ENCODE measurements at regions not wholly inside any gene's neighbourhood (a gene's known extent, or its start where the extent isn't known, plus 50 kb on each side); places are given as distances from the start of the nearest gene placed in this dataset.

- DNase-seq: no peak
Observed at GRCh38 chr10:123562811-123563580, 103.2 kb upstream of the GPR26 start.

GRCh38 chr10:123563581-123563855, 102.6 kb upstream of the GPR26 start:
- no peak for DNase-seq

DNA sequence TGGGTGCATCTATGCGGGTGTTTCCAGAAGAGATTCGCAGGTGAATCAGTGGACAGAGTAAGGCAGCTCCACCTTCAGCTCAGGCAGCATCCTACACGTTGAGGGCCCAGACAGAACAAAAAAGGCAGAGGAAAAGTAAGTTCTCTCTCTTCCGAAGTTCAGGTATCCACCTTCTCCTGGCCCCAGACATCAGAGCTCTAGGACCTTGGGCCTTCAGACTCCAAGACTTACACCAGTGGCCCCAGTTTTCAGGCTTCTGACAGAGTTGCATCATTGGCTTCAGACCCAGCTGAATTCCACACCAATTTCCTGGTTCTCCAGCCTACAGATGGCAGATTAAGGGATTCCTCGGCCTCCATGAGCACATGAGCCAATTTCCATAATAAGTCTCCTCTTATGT, 102.2 kb upstream of the GPR26 start:
- no peak for DNase-seq

DNA sequence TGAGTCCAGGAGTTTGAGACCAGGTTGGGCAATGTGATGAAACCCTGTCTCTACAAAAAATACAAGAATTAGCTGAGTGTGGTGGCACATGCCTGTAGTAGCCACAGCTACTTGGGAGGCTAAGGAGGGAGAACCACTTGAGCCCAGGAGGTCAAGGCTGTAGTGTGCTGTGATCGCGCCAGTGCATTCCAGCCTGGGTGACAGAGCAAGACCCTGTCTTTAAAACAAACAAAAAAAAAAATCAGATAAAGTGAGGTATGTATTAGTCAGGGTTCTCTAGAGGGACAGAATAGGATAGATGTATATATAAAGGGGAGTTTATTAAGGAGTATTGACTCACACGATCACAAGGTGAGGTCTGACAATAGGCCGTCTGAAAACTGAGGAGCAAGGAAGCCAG, 101.5 kb upstream of the GPR26 start:
- DNase-seq: no peak

DNA sequence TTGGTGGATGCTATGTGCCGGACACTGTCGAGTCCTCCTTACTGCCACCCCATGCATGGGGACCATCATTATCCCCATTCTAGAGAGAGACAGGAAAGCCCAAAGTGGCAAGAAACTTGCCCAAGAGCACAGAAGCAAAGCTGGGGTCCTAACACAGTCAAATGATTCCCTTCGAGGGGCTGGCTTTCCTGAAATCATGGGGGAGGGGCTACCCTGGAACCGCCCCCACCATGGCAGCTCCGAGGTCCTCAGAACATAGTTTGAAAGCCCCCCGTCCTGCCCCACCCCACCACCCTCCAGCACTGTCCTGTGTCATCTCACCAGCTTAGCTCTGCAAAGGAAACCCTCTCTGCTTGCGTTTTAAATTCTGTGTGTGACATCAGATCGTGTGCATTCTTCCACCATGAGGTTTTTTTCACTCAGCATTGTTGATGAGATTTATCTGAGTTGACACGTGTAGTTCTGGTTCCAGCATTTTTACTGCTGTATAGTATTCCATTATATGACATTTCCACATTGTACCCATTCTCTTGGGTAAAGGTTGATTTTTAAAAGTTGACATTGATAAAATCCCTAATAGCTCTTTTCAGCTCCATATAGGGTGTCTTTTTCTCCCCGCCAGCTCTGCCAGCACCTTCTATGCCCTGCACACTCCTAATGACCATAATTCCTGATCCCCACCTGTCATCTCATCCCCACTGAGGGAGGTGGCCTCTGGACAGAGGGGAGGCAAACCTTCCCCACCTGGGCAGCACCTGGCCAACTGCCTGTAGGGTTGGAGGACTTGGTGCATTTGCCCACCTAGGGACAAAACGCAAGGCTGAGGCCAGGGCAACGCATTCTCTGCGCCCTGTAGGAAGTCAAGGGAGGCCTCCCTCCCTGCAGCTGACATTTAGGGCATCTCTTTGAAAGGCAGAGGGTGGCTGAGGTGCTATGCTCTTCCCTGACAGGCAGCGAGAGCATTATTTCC, 100.2 kb upstream of the GPR26 start:
- DNase-seq: no peak

DNA sequence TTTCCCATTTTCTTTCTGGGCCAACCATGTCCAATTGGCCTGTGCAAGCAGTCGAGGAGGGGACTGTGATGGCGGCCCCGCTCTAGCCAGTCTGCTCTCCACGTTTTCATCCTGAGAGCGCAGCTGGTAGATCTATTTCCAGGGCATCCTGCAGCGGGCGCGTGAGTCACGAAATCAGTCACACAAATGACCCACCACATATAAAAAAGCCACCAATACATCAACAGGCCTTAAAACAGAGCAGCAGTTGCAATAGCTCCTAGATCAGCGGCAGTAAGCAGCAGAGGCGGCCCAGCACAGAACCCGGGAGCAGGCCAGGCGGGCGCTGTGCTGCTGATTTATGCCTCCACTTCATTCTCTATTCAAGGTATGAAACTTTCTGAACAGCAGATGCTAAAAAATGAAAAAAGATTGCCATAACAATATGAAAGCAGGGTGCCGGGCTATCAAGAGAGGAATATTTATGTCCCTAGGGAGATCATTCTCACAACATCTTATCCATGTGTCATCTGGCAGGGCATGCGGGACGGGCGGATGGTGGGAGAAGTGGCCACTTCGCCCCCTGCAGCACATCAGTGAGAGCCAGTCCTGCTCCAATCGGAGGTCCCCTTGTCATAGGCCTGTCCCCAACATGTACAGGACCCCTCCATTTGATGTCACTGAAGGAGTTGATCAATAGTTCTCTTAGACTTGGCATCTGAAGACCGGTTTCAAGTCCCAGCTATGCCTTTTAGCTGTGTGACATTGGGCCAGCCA, 98.0 kb upstream of the GPR26 start:
- DNase-seq: no peak

GRCh38 chr10:123568751-123569150, 97.4 kb upstream of the GPR26 start:
- DNase-seq: no peak

DNA sequence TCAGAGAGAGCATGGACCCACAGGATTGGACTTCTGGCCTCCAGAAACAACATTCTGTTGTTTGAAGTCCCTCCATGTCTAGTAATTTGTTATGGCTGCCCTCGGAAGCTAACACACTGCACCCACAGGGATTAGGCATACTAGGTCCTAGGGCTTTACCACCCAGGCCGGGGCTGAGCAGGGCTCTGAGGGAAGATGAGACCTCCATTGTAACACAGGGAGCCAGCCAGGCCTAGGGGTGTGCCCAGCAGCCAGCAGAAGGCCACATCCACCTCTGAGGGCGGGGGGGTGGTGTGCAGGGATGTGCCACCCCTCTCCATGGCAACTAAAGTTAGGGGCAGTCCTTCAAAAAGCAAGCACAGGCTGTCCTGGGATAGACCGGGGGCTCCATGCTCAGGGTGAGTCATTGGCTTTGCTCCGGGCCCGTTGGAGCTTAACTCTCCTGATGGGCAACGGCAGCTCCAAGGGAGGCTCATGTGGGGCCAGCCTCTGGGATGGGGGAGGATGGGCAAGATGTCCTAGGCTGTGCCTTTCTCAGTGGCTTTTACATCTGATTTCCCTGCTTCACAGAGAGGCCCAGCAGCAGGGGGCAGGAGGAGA, 96.6 kb upstream of the GPR26 start:
- DNase-seq: no peak

DNA sequence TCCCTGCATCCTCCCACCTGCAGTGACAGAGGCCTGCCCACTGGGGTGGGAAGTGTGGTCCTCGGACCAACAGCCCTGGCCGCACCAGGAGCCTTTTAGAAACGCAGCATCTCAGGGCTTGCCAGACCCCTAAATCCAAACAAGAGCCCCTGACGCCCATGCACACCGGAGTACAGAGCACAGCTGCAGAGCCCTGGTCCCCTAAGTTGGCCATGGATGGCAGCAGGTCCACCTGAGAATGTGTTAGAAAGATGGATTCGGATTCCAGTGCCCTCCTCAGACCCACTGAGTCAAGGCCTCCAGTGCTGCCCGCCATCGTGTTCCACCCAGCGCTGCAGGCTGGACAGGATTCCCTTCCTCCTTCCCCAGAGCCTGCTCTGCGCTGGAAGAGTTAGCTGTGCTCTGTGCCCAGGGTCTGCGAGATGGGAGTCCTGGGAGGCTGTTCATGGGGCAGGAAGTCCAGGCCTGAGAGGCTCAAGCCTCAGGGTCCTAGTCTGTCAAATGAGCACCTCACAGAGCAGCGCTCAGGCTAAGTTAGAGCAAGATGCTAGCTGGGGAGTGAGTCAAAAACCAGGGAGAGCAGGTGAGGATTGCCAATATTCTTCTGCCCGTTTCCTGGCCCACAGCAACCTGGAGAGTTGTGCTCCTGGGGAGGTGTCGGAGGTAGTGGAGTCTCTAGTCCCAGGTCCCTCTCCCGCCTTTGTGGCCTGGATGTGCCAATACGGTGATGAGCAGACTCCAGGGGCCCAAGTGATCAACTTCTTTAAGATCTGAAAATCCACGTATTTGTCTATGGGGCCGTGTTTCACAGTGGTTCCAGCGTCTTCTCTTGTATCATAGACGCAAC, 95.9 kb upstream of the GPR26 start:
- no peak for DNase-seq

- no peak for DNase-seq
Observed at GRCh38 chr10:123570898-123571515, 95.1 kb upstream of the GPR26 start.

GRCh38 chr10:123571978-123572377, 94.2 kb upstream of the GPR26 start:
- DNase-seq: peak in 1 of 2 experiments; percentile 5

GRCh38 chr10:123573236-123574108, 92.7 kb upstream of the GPR26 start:
- no peak for DNase-seq

GRCh38 chr10:123574109-123574698, 92.0 kb upstream of the GPR26 start:
- no peak for DNase-seq

DNA sequence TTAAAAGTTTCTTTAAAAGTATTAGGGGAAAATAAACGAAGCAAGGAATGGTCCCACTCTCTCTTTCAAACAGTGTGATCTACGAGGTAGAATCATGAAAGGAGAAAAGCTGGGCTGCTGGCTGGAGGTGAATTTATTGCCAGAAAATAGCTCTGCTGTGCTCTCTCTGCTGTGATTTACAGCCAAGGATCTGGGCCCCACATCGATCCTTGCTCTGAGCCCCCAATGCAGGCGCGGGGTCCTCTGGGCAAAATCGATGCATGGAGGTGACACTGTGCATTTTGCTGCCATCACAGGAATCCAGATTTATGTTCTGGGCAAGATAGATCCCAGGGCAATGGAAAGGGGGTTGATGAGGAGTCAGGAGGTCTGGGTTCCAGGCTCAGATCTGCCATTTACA, 91.0 kb upstream of the GPR26 start:
- DNase-seq: no peak

DNA sequence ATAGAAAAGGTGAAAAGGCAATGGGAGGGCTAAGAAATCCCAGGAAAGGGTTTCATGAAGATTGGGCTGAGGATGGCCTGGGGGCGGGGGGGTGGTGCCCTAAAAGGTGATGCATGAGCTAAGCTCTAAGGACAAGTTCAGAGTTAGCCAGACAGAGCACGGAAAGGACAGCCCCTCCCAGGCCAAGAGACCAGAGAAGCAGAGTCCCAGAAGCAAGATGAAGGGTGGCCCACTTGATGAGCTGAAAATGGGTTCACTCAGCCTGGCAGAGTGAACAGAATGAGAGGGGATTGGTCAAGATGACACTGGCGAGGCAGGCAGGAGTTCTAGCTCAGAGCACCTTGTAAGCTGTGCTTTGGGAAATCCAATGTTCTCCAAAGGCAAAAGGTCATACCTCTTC, 89.4 kb upstream of the GPR26 start:
- no peak for DNase-seq

- no peak for DNase-seq
Observed at GRCh38 chr10:123577921-123578461, 88.2 kb upstream of the GPR26 start.

DNA sequence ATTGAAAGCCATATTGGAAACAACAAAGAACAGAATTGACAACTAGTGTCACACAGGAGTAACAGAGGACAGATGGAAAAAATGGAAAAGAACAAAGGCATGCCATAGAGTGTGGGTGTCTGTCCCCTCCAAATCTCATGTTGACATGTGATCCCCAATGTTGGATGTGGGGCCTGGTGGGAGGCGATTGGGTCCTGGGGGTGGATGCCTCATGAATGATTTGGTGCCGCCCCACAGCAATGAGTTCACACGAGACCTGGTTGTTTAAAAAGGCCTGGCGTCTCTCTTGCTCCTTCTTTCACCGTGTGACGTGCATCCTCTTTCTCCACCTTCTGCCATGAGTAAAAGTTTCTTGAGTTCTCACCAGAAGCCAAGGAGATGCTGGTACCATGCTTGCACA, 87.4 kb upstream of the GPR26 start:
- no peak for DNase-seq

DNA sequence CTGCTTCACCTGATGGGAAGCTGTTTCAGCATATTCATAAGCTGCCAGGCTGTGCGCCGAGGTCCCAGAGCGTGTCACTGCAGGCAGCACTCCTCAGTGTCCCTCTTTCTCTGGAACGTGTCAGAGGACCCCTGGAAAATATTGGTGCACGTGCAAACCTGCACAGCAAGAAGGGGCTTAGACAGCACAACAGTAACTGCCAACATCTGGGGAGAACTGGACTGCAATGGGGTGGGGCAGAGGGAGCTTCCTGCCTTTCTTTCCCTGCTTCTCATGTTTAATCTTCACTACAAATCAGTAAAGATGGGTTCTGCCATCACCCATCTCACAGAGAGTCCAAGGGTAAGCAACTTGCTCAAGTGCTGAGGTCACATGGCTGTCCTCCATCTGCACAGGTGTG, 86.5 kb upstream of the GPR26 start:
- no peak for DNase-seq

DNA sequence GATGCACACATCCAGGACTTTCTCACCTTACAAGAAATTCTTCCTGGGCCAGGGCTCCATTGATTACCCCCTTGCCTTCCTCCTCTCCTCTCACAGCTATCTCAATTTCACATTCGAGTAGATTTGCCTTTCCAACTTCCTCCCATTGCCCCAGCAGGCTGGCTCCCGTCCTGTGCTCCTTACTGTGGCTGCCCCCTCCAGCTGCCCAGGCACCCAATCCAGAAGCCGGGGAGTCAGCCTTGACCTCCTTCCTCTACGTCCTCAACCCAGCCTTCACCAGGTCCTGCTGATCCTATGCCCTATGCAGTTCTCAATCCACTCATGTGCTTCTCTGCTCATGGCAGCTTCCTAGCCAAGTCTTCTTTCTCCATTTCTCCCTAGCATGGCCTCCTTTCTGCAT, 85.7 kb upstream of the GPR26 start:
- no peak for DNase-seq

- DNase-seq: no peak
Observed at GRCh38 chr10:123581656-123582055, 84.5 kb upstream of the GPR26 start.

Data from NCI-H187 (cell line).